ENCODE measurements at regions not wholly inside any gene's neighbourhood (a gene's known extent, or its start where the extent isn't known, plus 50 kb on each side); places are given as distances from the start of the nearest gene placed in this dataset.
"Not testable (repeated sequence)": the region's sequence is repeated elsewhere in the genome, so short reads cannot be mapped to it uniquely, and the experiment has no call there.

DNA sequence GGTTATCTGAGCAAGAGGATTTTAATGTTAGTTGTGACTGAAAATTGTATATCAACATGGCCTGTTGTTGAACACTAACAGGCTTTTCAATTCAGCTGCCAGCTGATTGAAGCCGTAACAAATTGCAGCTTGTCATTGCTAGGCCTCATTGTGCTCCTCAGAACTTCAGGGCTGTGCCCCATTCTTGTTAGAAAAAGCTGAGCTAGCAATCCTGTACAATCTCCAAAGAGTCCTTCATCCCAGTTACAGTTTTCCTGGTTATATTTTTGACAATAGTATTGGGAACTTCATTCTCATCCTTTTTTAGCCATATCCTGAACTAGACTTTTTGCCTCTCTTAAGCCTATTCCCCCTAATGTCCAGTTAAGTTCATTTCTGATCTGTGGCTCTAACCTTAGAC is 564.1 kb upstream of the ATXN7L3B start:
- no peak for DNase-seq (ENCODE audit: low spot score)

DNA sequence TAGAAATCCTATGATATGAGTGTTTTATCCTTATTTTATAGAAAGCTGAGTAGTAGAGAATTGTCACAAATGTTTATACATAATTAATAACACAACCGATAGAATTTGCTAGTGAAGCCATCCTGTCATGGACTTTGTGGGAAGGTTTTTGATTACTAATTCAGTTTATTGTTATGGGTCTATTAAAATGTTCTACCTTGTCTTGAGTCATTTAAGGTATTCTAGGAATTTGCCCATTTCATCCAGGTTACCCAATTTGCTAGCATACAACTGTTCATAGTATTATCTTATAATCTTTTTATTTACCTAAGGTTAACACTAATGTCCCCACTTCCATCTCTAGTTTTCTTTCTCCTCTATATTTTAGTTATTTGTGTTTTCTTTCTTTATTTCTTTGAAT is 553.1 kb upstream of the ATXN7L3B start:
- DNase-seq (ENCODE audit: low spot score): no peak

DNA sequence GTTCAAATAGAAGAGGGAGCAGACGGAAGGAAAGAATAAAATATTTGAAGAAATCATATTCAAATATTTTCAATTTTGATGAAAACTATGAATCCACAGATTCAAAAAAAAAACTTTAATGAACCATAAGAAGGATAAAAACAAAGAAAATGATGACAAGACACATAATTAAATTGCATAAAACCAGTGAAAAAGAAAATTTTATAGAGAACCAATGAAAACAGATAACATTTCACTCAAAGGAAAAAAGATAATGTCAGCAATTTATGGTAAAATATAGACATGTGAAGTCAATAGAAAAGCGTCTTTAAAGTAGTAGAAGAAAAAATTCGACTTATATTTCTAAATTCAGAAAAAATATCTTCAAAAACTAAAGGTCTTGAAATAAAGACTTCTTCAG is 546.5 kb upstream of the ATXN7L3B start:
- no peak for DNase-seq (ENCODE audit: low spot score)

DNA sequence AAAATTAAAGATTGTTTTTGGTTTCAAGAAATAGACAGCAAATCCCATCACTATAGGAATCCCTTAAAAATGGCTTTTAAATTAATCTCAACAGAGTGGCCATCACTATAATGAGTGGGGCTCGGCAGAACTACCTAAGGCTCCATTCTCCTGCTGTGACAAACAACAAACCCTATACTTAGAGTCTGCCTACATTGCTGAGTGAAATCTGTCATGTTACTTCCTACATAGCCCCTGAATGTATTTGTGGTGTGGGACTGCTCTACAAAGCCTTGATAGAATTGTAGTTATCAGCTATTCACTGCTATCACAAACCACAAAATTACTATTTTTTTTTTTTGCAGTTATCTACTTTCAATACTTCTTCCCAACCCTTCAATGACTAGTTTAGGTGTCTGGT is 538.7 kb upstream of the ATXN7L3B start:
- no peak for DNase-seq (ENCODE audit: low spot score)

DNA sequence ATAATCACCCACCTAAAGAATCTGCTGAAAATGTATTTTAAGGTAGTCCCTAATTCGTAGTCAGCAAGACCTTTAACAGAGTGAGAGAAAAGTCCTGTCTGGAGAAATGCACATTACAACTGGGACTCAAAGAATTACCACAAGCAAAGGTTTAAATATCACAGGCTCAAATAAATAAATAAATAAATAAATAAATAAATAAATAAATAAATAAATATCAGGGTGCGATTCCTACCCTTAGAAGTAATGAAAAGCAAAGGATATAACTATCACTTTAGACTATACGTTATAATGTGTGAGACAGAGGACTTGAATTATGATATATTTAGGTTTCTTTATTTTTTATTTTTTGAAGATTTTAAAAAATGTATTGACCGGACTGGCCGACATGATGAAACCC is 522.5 kb upstream of the ATXN7L3B start:
- no peak for DNase-seq (ENCODE audit: low spot score)

DNA sequence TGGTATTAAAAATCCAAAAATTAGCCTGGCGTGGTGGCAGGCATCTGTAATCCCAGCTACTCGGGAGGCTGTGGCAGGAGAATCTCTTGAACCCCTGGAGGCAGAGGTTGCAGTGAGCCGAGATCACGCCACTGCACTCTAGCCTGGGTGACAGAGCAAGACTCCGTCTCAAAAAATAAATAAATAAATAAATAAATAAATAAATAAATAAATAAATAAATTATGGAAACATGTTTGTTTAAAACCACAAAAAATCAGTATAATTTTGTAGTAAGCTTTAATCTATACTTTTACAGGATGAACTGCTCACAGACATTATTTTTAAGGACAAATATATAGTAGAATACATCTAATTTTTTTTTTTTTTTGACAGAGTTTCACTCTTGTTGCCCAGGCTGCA is 521.3 kb upstream of the ATXN7L3B start:
- DNase-seq (ENCODE audit: low spot score): not testable (repeated sequence)

DNA sequence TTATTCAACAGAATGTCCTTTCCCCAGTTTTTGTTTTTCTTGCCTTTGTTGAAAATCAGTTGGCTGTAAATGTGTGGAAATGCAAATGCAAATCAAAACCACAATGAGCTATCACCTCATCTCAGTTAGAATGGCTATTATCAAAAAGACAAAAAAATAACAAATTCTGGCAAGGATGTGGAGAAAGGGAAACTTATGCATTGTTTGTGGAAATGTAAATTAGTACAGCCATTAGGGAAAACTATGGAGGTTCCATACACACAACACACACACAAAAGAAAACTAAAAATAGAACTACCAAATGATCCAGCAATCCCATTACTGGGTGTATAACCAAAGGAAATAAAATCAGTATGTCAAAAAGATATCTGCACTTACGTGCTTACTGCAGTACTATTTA is 518.8 kb upstream of the ATXN7L3B start:
- no peak for DNase-seq (ENCODE audit: low spot score)

DNA sequence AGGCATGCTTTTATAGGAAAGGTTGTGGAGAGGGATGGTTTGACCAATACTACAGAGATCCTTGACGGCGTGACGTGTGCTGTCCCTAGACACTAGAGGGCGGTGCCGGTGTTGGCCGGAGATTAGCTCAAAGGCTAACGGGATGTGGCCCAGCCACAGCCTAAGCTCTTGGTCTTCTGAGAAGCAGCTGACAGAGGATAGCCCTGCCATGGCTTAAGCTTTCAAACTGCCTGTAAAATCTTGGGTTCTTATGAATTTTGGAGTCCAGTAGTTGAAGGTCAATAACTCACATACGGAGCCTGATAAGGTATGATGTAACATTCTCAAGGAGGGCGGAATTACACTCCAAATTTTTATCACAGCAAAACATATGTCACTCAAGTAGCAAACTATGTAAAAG is 515.7 kb upstream of the ATXN7L3B start:
- DNase-seq (ENCODE audit: low spot score): peak; percentile 31

DNA sequence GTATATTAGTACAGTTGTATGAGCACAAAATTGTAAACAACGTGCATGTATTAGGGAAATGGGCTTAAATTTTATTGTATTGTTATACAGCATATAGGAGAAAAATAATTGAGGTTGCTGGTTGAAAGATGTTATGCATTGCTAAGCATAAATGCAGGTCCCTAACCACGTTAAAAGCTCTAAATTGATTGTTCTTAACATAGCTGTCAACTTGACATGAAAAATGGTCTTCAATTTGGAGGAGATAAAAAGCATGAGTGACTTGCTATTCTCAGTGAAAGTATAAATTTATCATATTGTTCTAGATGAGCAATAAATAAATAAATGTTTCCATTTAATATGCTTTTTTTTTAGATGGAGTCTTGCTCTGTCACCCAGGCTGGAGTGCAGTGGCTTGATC is 506.6 kb upstream of the ATXN7L3B start:
- no peak for DNase-seq (ENCODE audit: low spot score)

DNA sequence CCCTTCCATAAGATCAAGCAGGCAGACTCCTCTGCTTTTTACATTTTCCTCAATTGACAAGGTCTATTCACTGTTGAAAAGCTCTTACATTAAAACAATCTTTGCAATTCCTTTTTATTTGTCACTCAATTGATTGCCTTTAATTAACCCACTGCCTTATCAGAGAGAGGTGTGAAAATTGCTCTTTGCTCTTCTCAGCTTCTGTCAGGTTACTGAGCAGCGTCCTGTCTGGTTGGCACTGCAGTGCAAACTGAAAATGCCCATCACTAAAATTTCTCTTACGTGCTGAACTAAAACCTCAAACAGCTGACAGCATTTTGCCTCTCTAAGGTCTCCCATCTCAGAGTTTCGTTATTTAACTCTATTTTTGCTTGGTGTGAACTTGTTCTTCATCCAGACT is 504.1 kb upstream of the ATXN7L3B start:
- DNase-seq (ENCODE audit: low spot score): no peak

DNA sequence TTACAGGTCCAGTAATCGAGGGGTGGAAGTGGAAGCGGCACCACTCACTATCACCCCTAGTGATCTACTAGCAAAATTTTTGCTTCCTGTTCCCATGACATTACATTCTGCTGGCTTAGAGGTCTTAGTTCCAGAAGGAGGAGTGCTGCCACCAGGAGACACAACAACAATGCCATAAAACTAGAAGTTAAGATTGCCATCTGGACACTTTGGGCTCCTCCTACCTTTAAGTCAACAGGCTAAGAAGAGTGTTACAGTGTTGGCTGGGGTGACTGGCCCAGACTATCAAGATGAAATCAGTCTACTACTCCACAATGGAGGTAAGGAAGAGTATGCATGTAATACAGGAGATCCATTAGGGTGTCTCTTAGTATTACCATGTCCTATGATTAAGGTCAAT is 498.5 kb upstream of the ATXN7L3B start:
- DNase-seq (ENCODE audit: low spot score): not testable (repeated sequence)

DNA sequence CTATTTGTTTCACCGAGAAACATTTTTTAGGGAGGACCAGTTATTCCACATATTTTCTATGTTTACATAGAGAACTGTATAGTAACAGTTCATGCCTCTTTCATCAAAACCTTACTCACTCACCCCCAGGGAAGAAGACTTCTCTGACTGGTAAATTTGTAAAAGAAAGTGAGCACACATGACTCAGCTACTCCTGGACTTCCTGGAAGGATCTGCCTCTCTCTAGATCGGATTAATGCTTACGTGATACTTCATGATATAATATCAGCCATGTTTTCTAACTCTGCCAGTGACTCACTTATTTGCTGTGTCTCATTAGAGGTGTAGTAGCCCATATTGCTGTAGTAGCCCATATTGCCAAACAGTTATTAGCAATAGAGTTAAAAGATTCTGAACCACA is 494.3 kb upstream of the ATXN7L3B start:
- peak; percentile 33 for DNase-seq (ENCODE audit: low spot score)

DNA sequence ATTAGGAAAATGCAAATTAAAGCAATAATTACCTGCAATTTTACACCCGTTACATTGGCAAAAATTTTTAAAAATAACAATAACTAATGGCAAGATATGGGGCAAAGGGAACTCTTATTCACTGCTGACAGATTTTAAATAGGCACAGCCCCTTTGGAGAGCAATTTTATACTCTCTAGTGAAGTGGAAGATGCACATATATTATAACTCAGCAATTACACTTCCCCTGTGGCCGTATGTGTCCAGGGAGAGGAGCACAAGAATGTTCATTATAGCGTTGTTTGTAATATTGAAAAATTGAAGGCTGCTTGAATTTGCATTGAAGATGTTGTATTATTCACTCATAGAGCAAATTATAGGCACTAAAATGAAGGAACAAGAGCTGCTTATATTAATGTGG is 488.3 kb upstream of the ATXN7L3B start:
- DNase-seq (ENCODE audit: low spot score): no peak

DNA sequence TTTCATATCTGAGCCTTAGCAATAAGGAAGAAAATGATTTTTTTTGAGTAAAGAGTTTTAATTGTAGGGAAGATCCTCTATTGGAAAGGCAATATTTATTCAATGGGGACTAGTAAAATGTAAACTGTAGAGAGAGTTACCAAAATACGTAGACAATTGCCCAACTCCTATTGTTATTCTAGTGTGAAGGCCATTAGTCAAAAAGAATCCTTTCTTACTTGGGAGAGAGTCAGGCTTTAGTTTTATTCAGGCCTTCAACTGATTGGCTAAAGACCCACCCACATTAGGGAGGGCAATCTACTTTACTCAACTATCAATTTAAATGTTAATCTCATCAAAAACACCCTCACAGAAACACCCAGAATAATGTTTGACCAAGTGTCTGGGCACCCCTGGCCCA is 485.8 kb upstream of the ATXN7L3B start:
- DNase-seq (ENCODE audit: low spot score): no peak

DNA sequence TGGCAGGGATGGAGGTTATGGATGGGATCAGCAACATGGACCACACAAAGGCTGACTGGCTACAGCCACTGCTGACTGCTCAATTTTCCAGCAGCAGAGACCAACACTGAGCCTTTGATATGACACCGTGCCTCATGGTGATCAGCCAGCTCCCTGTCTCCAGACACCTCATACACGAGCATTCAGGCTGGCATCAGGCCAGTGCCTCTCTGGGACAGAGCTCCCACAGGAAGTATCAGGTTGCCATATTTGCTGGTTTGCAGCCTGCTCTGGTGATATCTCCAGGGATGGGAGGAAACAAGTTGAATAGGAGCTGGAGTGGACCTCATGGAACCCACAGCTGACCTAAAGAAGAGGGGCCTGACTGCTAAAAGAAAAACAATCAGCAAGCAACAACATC is 471.2 kb upstream of the ATXN7L3B start:
- no peak for DNase-seq (ENCODE audit: low spot score)

DNA sequence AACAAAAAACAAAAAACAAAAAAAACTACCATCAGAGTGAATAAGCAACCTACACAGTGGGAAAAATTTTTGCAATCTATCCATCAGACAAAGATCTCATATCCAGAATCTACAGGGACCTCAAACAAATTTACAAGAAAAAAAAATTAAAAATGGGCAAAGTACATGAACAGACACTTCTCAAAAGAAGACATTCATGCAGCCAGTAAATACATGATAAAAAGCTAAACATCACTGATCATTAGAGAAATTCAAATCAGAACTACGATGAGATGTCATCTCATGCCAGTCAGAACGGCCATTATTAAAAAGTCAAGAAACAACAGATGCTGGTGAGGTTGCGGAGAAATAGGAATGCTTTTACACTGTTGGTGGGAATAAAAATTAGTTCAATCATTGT is 466.5 kb upstream of the ATXN7L3B start:
- no peak for DNase-seq (ENCODE audit: low spot score)

DNA sequence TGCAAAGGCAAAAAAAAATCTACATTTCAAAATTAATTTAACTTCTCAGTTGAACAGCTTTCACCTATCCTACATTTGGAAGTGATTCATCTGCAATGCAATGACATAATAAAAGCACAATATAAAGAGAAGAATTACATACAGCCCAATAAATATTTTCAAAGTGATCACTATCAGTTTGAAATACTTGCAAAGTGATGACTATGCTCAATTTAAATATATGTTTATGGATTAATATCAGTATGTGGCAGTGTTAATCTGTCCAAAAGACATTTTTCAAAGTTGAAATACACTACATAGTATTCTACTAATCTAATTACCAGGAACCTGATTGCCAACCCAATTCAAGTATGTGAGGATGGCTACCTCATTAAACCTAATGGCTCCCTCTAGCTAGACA is 460.7 kb upstream of the ATXN7L3B start:
- DNase-seq (ENCODE audit: low spot score): no peak

DNA sequence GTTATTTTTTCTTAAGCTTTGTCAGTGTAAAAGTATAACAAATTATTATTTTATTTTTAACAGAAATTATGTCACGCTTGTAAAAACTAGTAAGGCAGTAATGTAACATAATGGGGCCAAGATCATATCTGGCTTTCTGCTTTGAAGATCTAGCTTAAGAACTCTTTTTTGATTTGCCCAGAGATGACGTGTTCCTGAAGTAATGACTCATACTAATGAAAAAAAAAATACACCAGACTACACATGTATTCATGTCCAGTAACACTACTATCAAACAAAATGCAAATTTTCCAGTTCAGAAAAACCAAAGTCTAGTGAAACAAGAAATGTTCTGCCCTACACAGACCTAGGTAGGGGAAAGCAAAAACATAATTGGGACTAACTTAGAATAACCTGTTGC is 432.2 kb upstream of the ATXN7L3B start:
- peak; percentile 57 for DNase-seq (ENCODE audit: low spot score)

DNA sequence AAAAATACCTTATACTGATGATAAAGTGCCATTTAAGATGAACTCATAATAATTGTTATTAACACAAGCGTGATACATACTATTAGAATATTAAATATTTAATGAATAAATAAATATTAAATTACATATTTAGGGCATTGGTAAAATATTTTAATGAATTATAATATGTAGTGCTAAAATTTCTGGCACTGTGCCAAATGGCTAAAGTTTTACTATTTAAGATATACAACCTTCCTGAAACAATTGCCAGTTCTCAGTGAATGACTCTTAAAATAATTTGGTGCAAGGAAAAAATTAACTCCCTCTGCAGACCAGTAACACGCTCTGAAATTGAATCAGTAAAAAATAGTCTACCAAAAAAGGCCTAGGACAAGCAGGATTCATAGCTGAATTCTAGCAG is 428.9 kb upstream of the ATXN7L3B start:
- DNase-seq (ENCODE audit: low spot score): no peak

DNA sequence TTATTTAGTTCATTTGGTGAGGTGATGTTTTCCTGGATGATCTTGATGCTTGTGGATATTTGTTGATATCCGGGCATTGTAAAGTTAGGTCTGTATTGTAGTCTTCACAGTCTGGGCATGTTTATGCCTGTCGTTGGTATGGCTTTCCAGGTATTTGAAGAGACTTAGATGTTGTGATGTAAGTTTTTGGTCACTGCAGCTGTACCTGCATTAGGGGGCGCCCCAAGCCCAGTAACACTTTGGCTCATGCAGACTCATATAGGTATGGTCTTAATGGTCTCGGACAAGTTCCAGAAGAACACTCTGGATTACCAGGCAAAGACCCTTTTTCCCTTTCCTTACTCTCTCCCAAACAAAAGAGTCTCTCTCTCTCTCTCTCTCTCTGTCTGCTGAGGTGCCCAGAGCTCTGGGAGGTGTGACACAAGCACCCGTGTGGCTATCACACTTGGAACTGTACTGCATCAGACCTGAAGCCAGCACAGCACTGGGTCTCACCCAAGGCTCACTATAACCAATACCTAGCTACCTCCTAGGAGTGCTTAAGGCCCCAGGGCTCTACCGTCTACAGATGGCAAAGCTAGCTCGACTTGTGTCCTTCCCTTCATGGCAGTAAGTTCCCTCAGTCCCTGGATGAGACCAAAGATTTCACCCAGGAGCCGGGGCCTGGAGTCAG is 425.8 kb upstream of the ATXN7L3B start:
- DNase-seq (ENCODE audit: low spot score): no peak

DNA sequence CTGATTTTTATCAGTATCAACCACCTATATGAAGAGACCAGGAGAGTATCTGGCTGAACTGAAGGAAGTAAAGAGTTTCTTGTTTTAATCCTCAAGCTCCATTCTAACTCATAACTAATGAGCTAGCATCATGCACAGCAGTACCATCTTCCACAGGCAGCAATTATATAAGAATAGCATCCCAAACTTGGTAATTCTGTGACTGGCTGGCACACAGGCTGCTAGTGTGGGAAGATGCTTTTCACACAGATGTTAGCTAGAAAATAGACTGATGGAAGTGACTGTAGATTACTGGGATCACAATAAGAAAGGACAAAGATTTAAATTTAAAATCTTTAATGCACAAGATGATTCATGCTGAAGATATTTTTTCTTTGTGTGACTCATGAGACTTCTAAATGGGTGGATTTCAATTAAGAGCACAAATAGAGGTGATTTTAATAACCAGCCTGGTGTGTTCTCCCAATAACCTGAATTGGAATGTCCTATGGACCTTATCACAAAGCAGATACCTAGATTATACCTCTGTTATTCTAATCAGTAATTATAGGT is 417.7 kb upstream of the ATXN7L3B start:
- DNase-seq (ENCODE audit: low spot score): peak; percentile 2

DNA sequence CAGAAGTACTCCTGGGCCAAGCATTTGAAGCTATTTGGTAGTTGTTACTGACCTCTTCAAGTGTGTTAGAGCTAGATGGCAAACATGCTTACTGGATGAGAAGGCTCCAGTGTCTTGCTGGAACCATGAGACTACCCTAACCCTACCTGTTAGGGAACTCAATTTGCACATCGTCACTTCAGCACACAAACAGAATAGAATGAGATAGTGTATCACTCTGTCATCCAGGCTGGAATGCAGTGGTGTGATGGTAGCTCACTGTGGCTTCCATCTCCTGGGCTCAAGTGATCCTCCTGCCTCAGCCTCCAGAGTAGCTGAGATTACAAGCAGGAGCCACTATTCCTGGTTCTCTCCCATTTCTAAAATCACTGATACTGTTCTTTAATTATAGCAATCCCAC is 417.0 kb upstream of the ATXN7L3B start:
- no peak for DNase-seq (ENCODE audit: low spot score)

DNA sequence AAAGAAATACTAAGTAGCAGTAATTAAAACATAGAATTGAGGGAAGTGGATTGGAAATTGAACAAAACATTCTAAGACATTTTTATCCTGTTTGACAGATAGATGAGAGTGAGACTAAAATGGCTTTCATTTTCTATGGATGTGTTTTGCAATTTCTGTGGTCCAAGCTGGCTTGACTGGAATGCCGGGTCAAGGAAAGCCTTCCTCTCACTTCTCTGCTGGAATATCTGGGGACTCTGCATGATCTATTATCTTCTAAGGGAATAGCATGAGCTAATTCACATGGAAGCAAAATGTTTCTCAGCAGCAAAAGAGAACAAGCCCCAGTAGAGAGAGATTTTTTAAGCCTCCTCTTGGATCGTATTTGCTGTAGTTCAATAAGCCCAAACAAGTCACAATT is 407.9 kb upstream of the ATXN7L3B start:
- DNase-seq (ENCODE audit: low spot score): no peak

DNA sequence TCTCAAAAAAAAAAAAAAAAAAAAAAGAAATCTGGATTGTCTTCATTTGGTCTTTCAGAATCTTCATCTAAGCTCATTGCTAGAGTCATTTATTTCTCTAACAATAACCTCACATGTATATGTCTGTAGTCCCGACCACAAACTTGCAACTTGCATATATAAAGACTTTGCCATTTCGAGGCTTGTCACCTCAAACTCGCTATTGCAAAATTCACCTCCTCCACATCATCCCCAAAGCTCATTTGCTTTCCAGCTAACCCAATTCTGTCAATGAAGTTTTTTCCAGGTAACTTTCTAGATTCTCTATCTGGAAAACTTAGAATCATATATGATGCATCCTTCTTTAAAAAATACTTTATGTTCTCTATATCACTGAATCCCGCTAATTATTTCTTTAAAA is 393.2 kb upstream of the ATXN7L3B start:
- DNase-seq (ENCODE audit: low spot score): no peak

DNA sequence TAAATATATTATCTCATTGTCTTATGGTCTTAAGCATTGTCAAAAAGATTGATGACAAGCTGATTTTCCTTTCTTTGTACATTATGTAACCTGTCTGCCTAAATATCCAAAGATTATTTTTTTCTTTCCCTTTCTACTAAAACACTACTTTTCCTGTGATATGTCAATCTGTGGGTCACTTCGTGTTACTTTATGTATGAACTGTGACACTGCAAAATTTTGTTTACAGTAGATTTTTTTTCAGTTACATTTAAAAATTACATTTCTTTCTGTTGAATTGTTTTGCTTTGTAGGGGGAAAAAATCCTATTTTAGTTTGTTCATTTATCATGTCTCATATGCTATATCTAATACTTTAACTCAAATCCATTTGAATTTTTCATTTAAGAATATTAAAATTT is 392.3 kb upstream of the ATXN7L3B start:
- DNase-seq (ENCODE audit: low spot score): no peak

All from COLO829 (cell line).